ENCODE measurements at regions not wholly inside any gene's neighbourhood (a gene's known extent, or its start where the extent isn't known, plus 50 kb on each side); places are given as distances from the start of the nearest gene placed in this dataset.

DNA sequence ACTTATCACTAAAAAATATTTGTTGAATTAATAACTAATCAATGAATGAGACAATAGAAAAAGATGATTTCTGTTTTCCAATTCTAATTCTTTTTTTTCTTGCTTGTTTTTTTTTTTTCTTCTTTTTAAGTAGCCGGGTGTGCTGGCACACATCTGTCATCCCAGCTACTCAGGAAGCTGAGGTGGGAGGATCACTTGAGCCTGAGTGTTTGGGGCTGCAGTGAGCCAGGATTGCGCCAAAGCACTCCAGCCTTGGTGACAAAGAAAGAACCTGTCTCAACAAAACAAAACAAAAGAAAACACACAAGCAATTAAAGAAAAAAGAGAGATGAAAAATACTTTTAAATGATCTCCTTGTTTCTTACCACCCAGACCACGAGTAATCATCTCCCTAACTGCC lies 1109.3 kb downstream of the REEP3 start (continued):
- TF ChIP-seq, protein P1, sequence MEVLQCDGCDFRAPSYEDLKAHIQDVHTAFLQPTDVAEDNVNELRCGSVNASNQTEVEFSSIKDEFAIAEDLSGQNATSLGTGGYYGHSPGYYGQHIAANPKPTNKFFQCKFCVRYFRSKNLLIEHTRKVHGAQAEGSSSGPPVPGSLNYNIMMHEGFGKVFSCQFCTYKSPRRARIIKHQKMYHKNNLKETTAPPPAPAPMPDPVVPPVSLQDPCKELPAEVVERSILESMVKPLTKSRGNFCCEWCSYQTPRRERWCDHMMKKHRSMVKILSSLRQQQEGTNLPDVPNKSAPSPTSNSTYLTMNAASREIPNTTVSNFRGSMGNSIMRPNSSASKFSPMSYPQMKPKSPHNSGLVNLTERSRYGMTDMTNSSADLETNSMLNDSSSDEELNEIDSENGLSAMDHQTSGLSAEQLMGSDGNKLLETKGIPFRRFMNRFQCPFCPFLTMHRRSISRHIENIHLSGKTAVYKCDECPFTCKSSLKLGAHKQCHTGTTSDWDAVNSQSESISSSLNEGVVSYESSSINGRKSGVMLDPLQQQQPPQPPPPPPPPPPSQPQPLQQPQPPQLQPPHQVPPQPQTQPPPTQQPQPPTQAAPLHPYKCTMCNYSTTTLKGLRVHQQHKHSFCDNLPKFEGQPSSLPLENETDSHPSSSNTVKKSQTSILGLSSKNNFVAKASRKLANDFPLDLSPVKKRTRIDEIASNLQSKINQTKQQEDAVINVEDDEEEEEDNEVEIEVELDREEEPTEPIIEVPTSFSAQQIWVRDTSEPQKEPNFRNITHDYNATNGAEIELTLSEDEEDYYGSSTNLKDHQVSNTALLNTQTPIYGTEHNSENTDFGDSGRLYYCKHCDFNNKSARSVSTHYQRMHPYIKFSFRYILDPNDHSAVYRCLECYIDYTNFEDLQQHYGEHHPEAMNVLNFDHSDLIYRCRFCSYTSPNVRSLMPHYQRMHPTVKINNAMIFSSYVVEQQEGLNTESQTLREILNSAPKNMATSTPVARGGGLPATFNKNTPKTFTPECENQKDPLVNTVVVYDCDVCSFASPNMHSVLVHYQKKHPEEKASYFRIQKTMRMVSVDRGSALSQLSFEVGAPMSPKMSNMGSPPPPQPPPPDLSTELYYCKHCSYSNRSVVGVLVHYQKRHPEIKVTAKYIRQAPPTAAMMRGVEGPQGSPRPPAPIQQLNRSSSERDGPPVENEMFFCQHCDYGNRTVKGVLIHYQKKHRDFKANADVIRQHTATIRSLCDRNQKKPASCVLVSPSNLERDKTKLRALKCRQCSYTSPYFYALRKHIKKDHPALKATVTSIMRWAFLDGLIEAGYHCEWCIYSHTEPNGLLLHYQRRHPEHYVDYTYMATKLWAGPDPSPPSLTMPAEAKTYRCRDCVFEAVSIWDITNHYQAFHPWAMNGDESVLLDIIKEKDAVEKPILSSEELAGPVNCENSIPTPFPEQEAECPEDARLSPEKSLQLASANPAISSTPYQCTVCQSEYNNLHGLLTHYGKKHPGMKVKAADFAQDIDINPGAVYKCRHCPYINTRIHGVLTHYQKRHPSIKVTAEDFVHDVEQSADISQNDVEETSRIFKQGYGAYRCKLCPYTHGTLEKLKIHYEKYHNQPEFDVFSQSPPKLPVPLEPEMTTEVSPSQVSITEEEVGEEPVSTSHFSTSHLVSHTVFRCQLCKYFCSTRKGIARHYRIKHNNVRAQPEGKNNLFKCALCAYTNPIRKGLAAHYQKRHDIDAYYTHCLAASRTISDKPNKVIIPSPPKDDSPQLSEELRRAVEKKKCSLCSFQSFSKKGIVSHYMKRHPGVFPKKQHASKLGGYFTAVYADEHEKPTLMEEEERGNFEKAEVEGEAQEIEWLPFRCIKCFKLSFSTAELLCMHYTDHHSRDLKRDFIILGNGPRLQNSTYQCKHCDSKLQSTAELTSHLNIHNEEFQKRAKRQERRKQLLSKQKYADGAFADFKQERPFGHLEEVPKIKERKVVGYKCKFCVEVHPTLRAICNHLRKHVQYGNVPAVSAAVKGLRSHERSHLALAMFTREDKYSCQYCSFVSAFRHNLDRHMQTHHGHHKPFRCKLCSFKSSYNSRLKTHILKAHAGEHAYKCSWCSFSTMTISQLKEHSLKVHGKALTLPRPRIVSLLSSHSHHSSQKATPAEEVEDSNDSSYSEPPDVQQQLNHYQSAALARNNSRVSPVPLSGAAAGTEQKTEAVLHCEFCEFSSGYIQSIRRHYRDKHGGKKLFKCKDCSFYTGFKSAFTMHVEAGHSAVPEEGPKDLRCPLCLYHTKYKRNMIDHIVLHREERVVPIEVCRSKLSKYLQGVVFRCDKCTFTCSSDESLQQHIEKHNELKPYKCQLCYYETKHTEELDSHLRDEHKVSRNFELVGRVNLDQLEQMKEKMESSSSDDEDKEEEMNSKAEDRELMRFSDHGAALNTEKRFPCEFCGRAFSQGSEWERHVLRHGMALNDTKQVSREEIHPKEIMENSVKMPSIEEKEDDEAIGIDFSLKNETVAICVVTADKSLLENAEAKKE (CRISPR knock-in tag; IDR thresholded peaks at IDR 0.05), result no peak
- TF ChIP-seq STAT1 (IDR thresholded peaks at IDR 0.05; ENCODE audit: unreplicated experiment), result no peak
- no peak for TF ChIP-seq ZNF114 (CRISPR knock-in tag; IDR thresholded peaks at IDR 0.05)
- TF ChIP-seq JUNB (IDR thresholded peaks at IDR 0.05; ENCODE audit: unreplicated experiment), result no peak
- no peak for TF ChIP-seq NANOG (IDR thresholded peaks at IDR 0.05; ENCODE audit: borderline replicate concordance)
- no peak for TF ChIP-seq EZH2 (IDR thresholded peaks at IDR 0.05; ENCODE audit: low read depth, unreplicated experiment)
- TF ChIP-seq, protein P2, sequence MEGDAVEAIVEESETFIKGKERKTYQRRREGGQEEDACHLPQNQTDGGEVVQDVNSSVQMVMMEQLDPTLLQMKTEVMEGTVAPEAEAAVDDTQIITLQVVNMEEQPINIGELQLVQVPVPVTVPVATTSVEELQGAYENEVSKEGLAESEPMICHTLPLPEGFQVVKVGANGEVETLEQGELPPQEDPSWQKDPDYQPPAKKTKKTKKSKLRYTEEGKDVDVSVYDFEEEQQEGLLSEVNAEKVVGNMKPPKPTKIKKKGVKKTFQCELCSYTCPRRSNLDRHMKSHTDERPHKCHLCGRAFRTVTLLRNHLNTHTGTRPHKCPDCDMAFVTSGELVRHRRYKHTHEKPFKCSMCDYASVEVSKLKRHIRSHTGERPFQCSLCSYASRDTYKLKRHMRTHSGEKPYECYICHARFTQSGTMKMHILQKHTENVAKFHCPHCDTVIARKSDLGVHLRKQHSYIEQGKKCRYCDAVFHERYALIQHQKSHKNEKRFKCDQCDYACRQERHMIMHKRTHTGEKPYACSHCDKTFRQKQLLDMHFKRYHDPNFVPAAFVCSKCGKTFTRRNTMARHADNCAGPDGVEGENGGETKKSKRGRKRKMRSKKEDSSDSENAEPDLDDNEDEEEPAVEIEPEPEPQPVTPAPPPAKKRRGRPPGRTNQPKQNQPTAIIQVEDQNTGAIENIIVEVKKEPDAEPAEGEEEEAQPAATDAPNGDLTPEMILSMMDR (conservative IDR thresholded peaks at IDR 0.05; ENCODE audit: low read depth in 2 of 2), result no peak
- no peak for TF ChIP-seq EZH2phosphoT487 (IDR thresholded peaks at IDR 0.05; ENCODE audit: unreplicated experiment)
- TF ChIP-seq CREB1 (CRISPR knock-in tag; IDR thresholded peaks at IDR 0.05; ENCODE audit: low read depth), result no peak

DNA sequence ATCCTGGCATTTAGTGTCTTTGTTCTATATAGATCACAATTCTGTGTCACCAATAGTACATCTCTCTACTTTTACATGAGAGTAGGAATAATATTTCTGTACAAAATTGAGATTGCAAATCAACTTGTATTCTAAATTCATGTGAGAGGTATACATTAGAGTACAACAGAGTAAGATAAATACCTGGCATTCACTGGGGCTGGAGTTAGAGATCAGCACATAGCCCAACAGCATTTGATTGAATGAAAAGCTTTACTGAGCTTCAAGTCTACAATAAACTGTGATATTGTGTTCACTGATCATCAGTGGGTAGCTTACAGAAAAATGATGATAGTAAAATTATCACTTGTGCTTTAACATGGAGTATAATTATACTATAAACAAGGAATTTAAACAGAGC lies 1114.7 kb downstream of the REEP3 start:
- peaks cover 2% of the 10 kb centered on the region; the same call in 2 of the 3 replicates for H3K4me1 Mint-ChIP-seq
- DNase-seq (ENCODE audit: low spot score), result no peak
- no peak for ATAC-seq

More for the DNA sequence above, 1114.7 kb downstream of the REEP3 start:
- no peaks in the 10 kb centered on the region for H3K27me3 Mint-ChIP-seq (ENCODE audit: insufficient read depth, low read depth, poor library complexity)
- Histone ChIP-seq H3K4me1 (ENCODE audit: insufficient read depth) (no peaks in the 10 kb centered on the region), H3K36me3 (ENCODE audit: insufficient read depth) (no peaks in the 10 kb centered on the region), H3K27ac (ENCODE audit: low read depth) (no peak overlapping the region), H3K9me2 (ENCODE audit: insufficient read depth) (no peaks in the 10 kb centered on the region), H3F3A (replicated peaks; ENCODE audit: low read depth) (no peaks in the 10 kb centered on the region), H3K27me3 (ENCODE audit: insufficient read depth) (no peaks in the 10 kb centered on the region), H3K4me3 (no peak overlapping the region), H3K4me2 (no peak overlapping the region), H2AFZ (no peak overlapping the region), H4K20me1 (replicated peaks; ENCODE audit: insufficient read depth) (no peaks in the 10 kb centered on the region), H3K79me2 (replicated peaks; ENCODE audit: insufficient read depth) (no peaks in the 10 kb centered on the region)
- H3K9me3 Mint-ChIP-seq, result no peaks in the 10 kb centered on the region
- no peak overlapping the region for H3K27ac Mint-ChIP-seq
- no peak for TF ChIP-seq POLR2AphosphoS5 (IDR thresholded peaks at IDR 0.05; ENCODE audit: low read depth)
- no peak for TF ChIP-seq NANOG (IDR thresholded peaks at IDR 0.05; ENCODE audit: borderline replicate concordance)
- no peak for TF ChIP-seq STAT1 (IDR thresholded peaks at IDR 0.05; ENCODE audit: unreplicated experiment)
- TF ChIP-seq, protein P2 (conservative IDR thresholded peaks at IDR 0.05; ENCODE audit: low read depth in 2 of 2), result no peak
- H3K4me3 Mint-ChIP-seq, result no peak overlapping the region
- H3K36me3 Mint-ChIP-seq (ENCODE audit: low read depth), result no peaks in the 10 kb centered on the region
